ENCODE measurements at regions not wholly inside any gene's neighbourhood (a gene's known extent, or its start where the extent isn't known, plus 50 kb on each side); places are given as distances from the start of the nearest gene placed in this dataset.

DNA sequence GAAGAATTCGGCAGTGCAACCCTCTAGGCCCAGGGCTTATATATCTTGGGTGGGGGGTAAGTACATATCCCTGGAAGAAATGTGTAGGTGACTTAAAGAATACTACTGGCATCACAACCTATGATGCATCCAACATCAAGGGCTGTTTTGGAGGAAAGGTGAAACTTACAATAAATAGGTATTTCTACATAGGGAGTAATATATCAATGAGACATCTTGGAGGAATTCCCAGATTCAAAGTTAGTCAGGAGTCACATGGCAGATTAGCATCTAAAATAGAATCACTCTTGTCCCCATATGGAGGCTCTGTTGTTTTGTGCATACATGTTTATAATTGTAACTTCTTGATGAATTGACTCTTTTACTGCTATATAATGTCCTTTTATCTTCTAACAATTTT is 375.5 kb downstream of the PAX1 start:
- no peak for TF ChIP-seq CTCF (conservative IDR thresholded peaks at IDR 0.05; ENCODE audit: low read depth, low read length)
- TF ChIP-seq EZH2 (IDR thresholded peaks at IDR 0.05; ENCODE audit: low read length, unreplicated experiment), result no peak

Measured in PC-3 (cell line).